Aorta (tissue), 5 donors: ENCODE measurements at regions not wholly inside any gene's neighbourhood (a gene's known extent, or its start where the extent isn't known, plus 50 kb on each side); places are given as distances from the start of the nearest gene placed in this dataset.

Experiments used
- ATAC-seq: fragments of 200-7000 bp; cut with Tn5 transposase; one replicate; pipeline ENCODE4 v1.9.1; 2022; ENCODE audit warnings: moderate library complexity; ENCODE audit not compliant: low FRiP score
- DNase-seq, 2 donors: peaks; one replicate each; pipeline ENCODE4 v3.0.0-alpha.2; 2020
- H3K27ac ChIP-seq, 2 donors: one replicate each; pipeline ENCODE4 v1.5.1; 2013; ENCODE audit warnings: low read length in 2 of 2, mild to moderate bottlenecking in 2 of 2, moderate library complexity in 2 of 2, control low read depth in 1 of 2, inconsistent platforms in 1 of 2, low read depth in 1 of 2
- H3K27me3 ChIP-seq, 2 donors: one replicate each; pipeline ENCODE4 v1.6.1; 2013; ENCODE audit warnings: control low read depth in 1 of 2, low read length in 1 of 2, mild to moderate bottlenecking in 1 of 2, moderate library complexity in 1 of 2; ENCODE audit not compliant: insufficient read depth in 2 of 2, control insufficient read depth in 1 of 2
- H3K36me3 ChIP-seq, 2 donors: one replicate each; pipeline ENCODE4 v1.6.1; 2013; ENCODE audit warnings: control low read depth in 1 of 2, low read length in 1 of 2, mild to moderate bottlenecking in 1 of 2; ENCODE audit not compliant: insufficient read depth in 2 of 2, control insufficient read depth in 1 of 2
- H3K4me1 ChIP-seq, 2 donors: one replicate each; pipeline ENCODE4 v1.6.1; 2013; ENCODE audit warnings: low read length in 2 of 2, control low read depth in 1 of 2, mild to moderate bottlenecking in 1 of 2, moderate library complexity in 1 of 2; ENCODE audit not compliant: insufficient read depth in 2 of 2, control insufficient read depth in 1 of 2
- H3K4me3 ChIP-seq, 2 donors: one replicate each; pipeline ENCODE4 v1.5.1; 2013; ENCODE audit warnings: low read length in 2 of 2, control low read depth in 1 of 2, mild to moderate bottlenecking in 1 of 2
- H3K9me3 ChIP-seq: one replicate; pipeline ENCODE4 v1.6.1; 2013; ENCODE audit warnings: mild to moderate bottlenecking, low read length; ENCODE audit not compliant: control insufficient read depth
- WGBS, 2 donors: extraction: QIAGEN DNeasy Blood & Tissue Kit; methylation state at CpG; one replicate each; pipeline ENCODE4 v1.1.7; 2013; 5-methylcytosine and 5-hydroxymethylcytosine counted together
- intact Hi-C, 2 donors: fragments of 100-400 bp; cut with DNase I; formaldehyde crosslinking; loops; one replicate each; pipeline versions ENCODE4 v1.14.2 to v1.15.0; 2022
- donor health status: healthy with polysubstance abuse.
- donor health status: Bipolar disorder and iron deficiency.
- donor health status: DM: no; HTN: no; CAD: no.
- donor health status: DM: no; HTN: no; CAD: no.
- donor health status: DM: yes; HTN: yes; CAD: no.

- no peaks in the 10 kb centered on the region for H3K4me1 ChIP-seq
- WGBS, 2 donors = 92 to 95% methylated on average over 1 of the region's 1 CpG
- no peak overlapping the region for H3K4me3 ChIP-seq
- no peaks in the 10 kb centered on the region for H3K27me3 ChIP-seq
- DNase-seq (no peak), ATAC-seq (no peak)
- no peak overlapping the region for H3K27ac ChIP-seq
- intact Hi-C loops = no loop called here
- H3K9me3 ChIP-seq = no peaks in the 10 kb centered on the region
- H3K36me3 ChIP-seq = no peaks in the 10 kb centered on the region
Observed at GRCh38 chr1:195908121-195908520, 700.1 kb downstream of the KCNT2 start.

GRCh38 chr1:195903203-195903602, 705.0 kb downstream of the KCNT2 start:
- Histone ChIP-seq H3K4me1 (no peaks in the 10 kb centered on the region), H3K27me3 (no peaks in the 10 kb centered on the region), H3K4me3 (no peak overlapping the region), H3K27ac (no peak overlapping the region), H3K36me3 (no peaks in the 10 kb centered on the region), H3K9me3 (no peaks in the 10 kb centered on the region)
- ATAC-seq = no peak
- no peak for DNase-seq
- 82 to 83% methylated on average over 3 of the region's 3 CpGs for WGBS, 2 donors
- intact Hi-C loops = no loop called here

- Histone ChIP-seq H3K9me3 (no peaks in the 10 kb centered on the region), H3K36me3 (no peaks in the 10 kb centered on the region), H3K4me1 (no peaks in the 10 kb centered on the region), H3K27me3 (no peaks in the 10 kb centered on the region), H3K4me3 (no peak overlapping the region), H3K27ac (no peak overlapping the region)
- intact Hi-C loops = no loop called here
- 73 to 78% methylated on average over 4 of the region's 4 CpGs for WGBS, 2 donors
- DNase-seq = no peak
- no peak for ATAC-seq
Observed at GRCh38 chr1:195902779-195903178, 705.5 kb downstream of the KCNT2 start.

DNA sequence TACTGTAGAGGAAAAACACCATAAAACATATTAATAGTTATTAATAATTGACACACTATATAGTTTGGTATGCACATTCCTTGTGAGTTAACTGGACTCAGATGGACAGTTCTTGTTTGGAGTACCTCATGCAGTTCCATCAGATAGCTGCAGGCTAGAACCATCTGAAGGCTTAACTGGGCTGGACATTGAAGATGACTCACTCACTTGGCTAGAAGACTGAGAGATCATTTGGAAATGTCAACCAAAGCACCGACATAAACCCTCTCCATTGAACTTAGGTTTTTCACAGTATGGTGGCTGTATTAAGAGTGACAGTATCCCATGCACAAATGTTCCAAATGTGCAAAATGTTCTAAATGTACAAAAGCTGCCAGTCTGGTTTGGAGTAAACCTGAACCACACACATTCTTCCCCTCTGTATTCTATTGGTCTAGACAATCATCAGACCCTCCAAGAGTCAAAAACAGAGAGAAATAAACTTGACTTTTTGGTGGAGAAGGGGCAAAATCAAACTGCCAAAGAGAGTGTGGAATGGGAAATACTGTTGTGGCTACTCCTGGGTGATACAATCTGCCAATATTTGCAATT, 708.4 kb downstream of the KCNT2 start:
- no peaks in the 10 kb centered on the region for H3K36me3 ChIP-seq
- no peak overlapping the region for H3K27ac ChIP-seq
- no peak overlapping the region for H3K4me3 ChIP-seq
- no peak for ATAC-seq
- H3K4me1 ChIP-seq = peaks cover 0 to 2% of the 10 kb centered on the region in 2 donors
- WGBS, 2 donors = 48 to 74% methylated on average over 1 of the region's 1 CpG
- no peak for DNase-seq
- no peaks in the 10 kb centered on the region for H3K27me3 ChIP-seq
- no peaks in the 10 kb centered on the region for H3K9me3 ChIP-seq
- intact Hi-C loops = no loop called here

- Histone ChIP-seq H3K36me3 (no peaks in the 10 kb centered on the region), H3K9me3 (no peaks in the 10 kb centered on the region), H3K4me1 (peaks cover 3 to 6% of the 10 kb centered on the region in 2 donors), H3K27ac (no peak overlapping the region), H3K4me3 (no peak overlapping the region), H3K27me3 (no peaks in the 10 kb centered on the region)
- DNase-seq (no peak), ATAC-seq (no peak)
- 34 to 37% methylated on average over 2 of the region's 2 CpGs for WGBS, 2 donors
- intact Hi-C loops = no loop called here
Observed at GRCh38 chr1:195898924-195899323, 709.3 kb downstream of the KCNT2 start.

DNA sequence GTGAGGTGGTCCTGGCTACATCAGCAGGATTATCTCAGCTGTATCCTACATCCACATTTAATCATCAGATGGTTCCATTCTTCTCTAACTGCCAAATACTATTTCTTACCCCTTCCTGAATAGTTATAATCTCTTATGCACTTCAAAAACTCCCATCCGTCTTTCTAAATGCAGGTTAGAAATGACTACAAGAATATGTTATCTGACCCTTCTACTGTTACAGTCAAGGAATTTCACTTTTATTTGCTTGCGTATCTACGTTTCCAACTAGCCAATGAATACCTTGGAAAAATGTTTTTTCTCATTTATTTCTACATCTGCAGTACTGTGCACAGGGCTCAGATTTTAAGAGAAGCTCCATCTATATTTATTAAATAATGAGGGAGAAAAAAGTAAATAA, 709.9 kb downstream of the KCNT2 start:
- Histone ChIP-seq H3K9me3 (no peaks in the 10 kb centered on the region), H3K4me3 (no peak overlapping the region), H3K27me3 (no peaks in the 10 kb centered on the region), H3K36me3 (no peaks in the 10 kb centered on the region), H3K27ac (no peak overlapping the region), H3K4me1 (peaks cover 3 to 6% of the 10 kb centered on the region in 2 donors)
- WGBS, 2 donors = 73 to 74% methylated on average over 3 of the region's 3 CpGs
- DNase-seq (no peak), ATAC-seq (no peak)
- intact Hi-C loops = no loop called here

GRCh38 chr1:195897076-195897475, 711.2 kb downstream of the KCNT2 start:
- intact Hi-C loops = no loop called here
- DNase-seq (no peak), ATAC-seq (no peak)
- H3K9me3 ChIP-seq = no peaks in the 10 kb centered on the region
- H3K4me3 ChIP-seq = no peak overlapping the region
- WGBS, 2 donors = 94% methylated on average over 6 of the region's 6 CpGs
- peaks cover 3 to 6% of the 10 kb centered on the region in 2 donors for H3K4me1 ChIP-seq
- H3K36me3 ChIP-seq = no peaks in the 10 kb centered on the region
- no peaks in the 10 kb centered on the region for H3K27me3 ChIP-seq
- no peak overlapping the region for H3K27ac ChIP-seq

DNA sequence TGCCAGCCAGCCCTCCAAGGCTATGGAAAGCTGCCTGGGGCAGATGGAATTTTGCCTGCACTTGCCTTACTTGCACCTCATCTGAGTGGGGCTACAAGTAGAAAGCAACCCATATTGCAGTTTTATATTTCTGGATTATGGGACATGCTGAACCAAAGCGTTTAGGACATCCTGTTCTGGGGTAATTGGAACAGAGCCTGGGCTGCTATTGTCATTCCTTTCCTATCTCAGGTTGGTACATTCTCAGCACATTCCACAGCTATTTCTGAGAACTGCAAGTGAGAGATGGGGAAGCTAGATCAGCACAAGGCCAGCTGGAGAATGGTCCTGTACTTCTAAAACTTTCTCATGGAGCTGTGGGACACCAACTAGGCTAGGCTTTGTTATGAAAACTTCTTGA, 713.8 kb downstream of the KCNT2 start:
- Histone ChIP-seq H3K27me3 (no peaks in the 10 kb centered on the region), H3K4me3 (no peak overlapping the region), H3K4me1 (peaks cover 3 to 6% of the 10 kb centered on the region in 2 donors), H3K9me3 (no peaks in the 10 kb centered on the region), H3K36me3 (no peaks in the 10 kb centered on the region), H3K27ac (peak overlapping the region; percentile 37 to 89)
- ATAC-seq (no peak), DNase-seq (no peak)
- 2 to 5% methylated on average over 1 of the region's 1 CpG for WGBS, 2 donors
- intact Hi-C loops = no loop called here

DNA sequence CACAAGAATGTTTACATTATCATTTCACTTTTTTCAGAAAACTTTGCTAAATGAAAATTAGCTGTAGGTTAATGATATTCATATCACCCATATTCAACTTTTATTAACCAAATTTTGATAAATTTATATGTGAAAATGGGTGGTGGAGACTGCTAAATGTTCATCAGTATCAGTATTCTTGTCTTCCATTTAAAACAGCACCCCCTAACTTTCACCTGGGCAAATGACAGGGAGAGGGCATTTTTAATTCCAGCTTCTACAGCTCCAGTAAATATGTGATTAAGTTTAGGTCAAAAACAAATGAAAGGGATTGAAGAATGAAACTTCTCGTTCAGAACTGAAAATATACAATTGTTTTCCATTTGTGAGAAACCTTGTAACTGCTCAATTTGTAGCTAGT, 722.2 kb downstream of the KCNT2 start:
- H3K4me3 ChIP-seq = no peak overlapping the region
- H3K9me3 ChIP-seq = no peaks in the 10 kb centered on the region
- ATAC-seq (no peak), DNase-seq (no peak)
- H3K4me1 ChIP-seq = no peaks in the 10 kb centered on the region
- intact Hi-C loops = no loop called here
- 47 to 54% methylated on average over 1 of the region's 1 CpG for WGBS, 2 donors
- H3K36me3 ChIP-seq = no peaks in the 10 kb centered on the region
- H3K27ac ChIP-seq = no peak overlapping the region
- H3K27me3 ChIP-seq = no peaks in the 10 kb centered on the region
